GM23338 (cell line): ENCODE measurements at regions not wholly inside any gene's neighbourhood (a gene's known extent, or its start where the extent isn't known, plus 50 kb on each side); places are given as distances from the start of the nearest gene placed in this dataset.

Experiments
- CTCF ChIP-seq, 2 experiments: fragments of 200-600 bp in 1 of 2; sonication (generic) in 1 of 2; conservative IDR thresholded peaks; 2 replicates each; pipeline versions ENCODE4 v1.5.1 to v1.6.1; 2016 to 2017; ENCODE audit warnings: antibody characterized with exemption in 2 of 2, low read depth in 2 of 2, mild to moderate bottlenecking in 2 of 2, moderate library complexity in 1 of 2
- EZH2 ChIP-seq: fragments of 200-600 bp; sonication (generic); IDR thresholded peaks from one replicate; pipeline ENCODE4 v1.8.0; 2017; ENCODE audit warnings: antibody characterized with exemption, mild to moderate bottlenecking, low read depth; ENCODE audit not compliant: unreplicated experiment
- EZH2phosphoT487 ChIP-seq: fragments of 200-600 bp; sonication (generic); IDR thresholded peaks from one replicate; pipeline ENCODE4 v1.8.1; 2018; ENCODE audit warnings: antibody characterized with exemption; ENCODE audit not compliant: unreplicated experiment
- NANOG ChIP-seq: IDR thresholded peaks from 2 replicates; pipeline ENCODE4 v1.6.1; 2016; ENCODE audit warnings: antibody characterized with exemption, borderline replicate concordance
- POLR2AphosphoS5 ChIP-seq: IDR thresholded peaks from 2 replicates; pipeline ENCODE4 v1.6.1; 2016; ENCODE audit warnings: antibody characterized with exemption, low read depth
- TF ChIP-seq, protein P1 (sequence below): IDR thresholded peaks from one replicate; pipeline ENCODE4 v1.6.1; 2018; ENCODE audit warnings: antibody characterized with exemption; ENCODE audit not compliant: unreplicated experiment

- no peak for TF ChIP-seq EZH2
- TF ChIP-seq CTCF (conservative IDR thresholded peaks at IDR 0.05; ENCODE audit: low read depth in 2 of 2) = no peak
- TF ChIP-seq POLR2AphosphoS5 = no peak
- TF ChIP-seq, protein P1, sequence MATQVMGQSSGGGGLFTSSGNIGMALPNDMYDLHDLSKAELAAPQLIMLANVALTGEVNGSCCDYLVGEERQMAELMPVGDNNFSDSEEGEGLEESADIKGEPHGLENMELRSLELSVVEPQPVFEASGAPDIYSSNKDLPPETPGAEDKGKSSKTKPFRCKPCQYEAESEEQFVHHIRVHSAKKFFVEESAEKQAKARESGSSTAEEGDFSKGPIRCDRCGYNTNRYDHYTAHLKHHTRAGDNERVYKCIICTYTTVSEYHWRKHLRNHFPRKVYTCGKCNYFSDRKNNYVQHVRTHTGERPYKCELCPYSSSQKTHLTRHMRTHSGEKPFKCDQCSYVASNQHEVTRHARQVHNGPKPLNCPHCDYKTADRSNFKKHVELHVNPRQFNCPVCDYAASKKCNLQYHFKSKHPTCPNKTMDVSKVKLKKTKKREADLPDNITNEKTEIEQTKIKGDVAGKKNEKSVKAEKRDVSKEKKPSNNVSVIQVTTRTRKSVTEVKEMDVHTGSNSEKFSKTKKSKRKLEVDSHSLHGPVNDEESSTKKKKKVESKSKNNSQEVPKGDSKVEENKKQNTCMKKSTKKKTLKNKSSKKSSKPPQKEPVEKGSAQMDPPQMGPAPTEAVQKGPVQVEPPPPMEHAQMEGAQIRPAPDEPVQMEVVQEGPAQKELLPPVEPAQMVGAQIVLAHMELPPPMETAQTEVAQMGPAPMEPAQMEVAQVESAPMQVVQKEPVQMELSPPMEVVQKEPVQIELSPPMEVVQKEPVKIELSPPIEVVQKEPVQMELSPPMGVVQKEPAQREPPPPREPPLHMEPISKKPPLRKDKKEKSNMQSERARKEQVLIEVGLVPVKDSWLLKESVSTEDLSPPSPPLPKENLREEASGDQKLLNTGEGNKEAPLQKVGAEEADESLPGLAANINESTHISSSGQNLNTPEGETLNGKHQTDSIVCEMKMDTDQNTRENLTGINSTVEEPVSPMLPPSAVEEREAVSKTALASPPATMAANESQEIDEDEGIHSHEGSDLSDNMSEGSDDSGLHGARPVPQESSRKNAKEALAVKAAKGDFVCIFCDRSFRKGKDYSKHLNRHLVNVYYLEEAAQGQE = no peak
- no peak for TF ChIP-seq EZH2phosphoT487
- no peak for TF ChIP-seq NANOG
These were observed 340.1 kb downstream of the SETD4 start for GRCh38 chr21:35720208-35720731.
